ENCODE measurements at regions not wholly inside any gene's neighbourhood (a gene's known extent, or its start where the extent isn't known, plus 50 kb on each side); places are given as distances from the start of the nearest gene placed in this dataset.

GRCh38 chr5:173522518-173522917 is 93.9 kb downstream of the BOD1 start:
- Histone ChIP-seq H4K20me1 (ENCODE audit: insufficient read depth, low read length) (no peaks in the 10 kb centered on the region), H3K9ac (ENCODE audit: low read length) (no peak overlapping the region), H3K4me3 (ENCODE audit: low read length) (no peak overlapping the region), H3K27me3 (ENCODE audit: low read depth, low read length) (peaks cover 56% of the 10 kb centered on the region), H3K9me3 (ENCODE audit: insufficient read depth, low read length) (no peaks in the 10 kb centered on the region), H3K4me1 (ENCODE audit: low read length) (no peaks in the 10 kb centered on the region), H3K27ac (ENCODE audit: low read length) (no peak overlapping the region), H3K36me3 (replicated peaks; ENCODE audit: low read depth, low read length) (no peaks in the 10 kb centered on the region), H2AFZ (ENCODE audit: low read depth, low read length) (no peak overlapping the region), H3K79me2 (ENCODE audit: low read length) (no peaks in the 10 kb centered on the region), H3K4me2 (ENCODE audit: low read length) (no peak overlapping the region)
- TF ChIP-seq EZH2phosphoT487 (IDR thresholded peaks at IDR 0.05; ENCODE audit: low read depth) (no peak), CTCF (IDR thresholded peaks at IDR 0.05; ENCODE audit: low read depth, low read length) (no peak)

- Histone ChIP-seq H3K4me2 (ENCODE audit: low read length) (no peak overlapping the region), H3K27me3 (ENCODE audit: low read depth, low read length) (peaks cover 33% of the 10 kb centered on the region), H3K9me3 (ENCODE audit: insufficient read depth, low read length) (no peaks in the 10 kb centered on the region), H3K79me2 (ENCODE audit: low read length) (no peaks in the 10 kb centered on the region), H3K27ac (ENCODE audit: low read length) (no peak overlapping the region), H3K36me3 (replicated peaks; ENCODE audit: low read depth, low read length) (no peaks in the 10 kb centered on the region), H2AFZ (ENCODE audit: low read depth, low read length) (no peak overlapping the region), H3K4me3 (ENCODE audit: low read length) (no peak overlapping the region), H3K9ac (ENCODE audit: low read length) (no peak overlapping the region), H4K20me1 (ENCODE audit: insufficient read depth, low read length) (no peaks in the 10 kb centered on the region), H3K4me1 (ENCODE audit: low read length) (no peaks in the 10 kb centered on the region)
- no peak for TF ChIP-seq EZH2phosphoT487 (IDR thresholded peaks at IDR 0.05; ENCODE audit: low read depth)
- no peak for TF ChIP-seq CTCF (IDR thresholded peaks at IDR 0.05; ENCODE audit: low read depth, low read length)
Observed at GRCh38 chr5:173518856-173519255, 97.6 kb downstream of the BOD1 start.

GRCh38 chr5:173517648-173518047 is 98.8 kb downstream of the BOD1 start:
- Histone ChIP-seq H3K9me3 (ENCODE audit: insufficient read depth, low read length) (no peaks in the 10 kb centered on the region), H3K36me3 (replicated peaks; ENCODE audit: low read depth, low read length) (no peaks in the 10 kb centered on the region), H3K27me3 (ENCODE audit: low read depth, low read length) (peaks cover 33% of the 10 kb centered on the region), H3K79me2 (ENCODE audit: low read length) (no peaks in the 10 kb centered on the region), H2AFZ (ENCODE audit: low read depth, low read length) (no peak overlapping the region), H3K4me2 (ENCODE audit: low read length) (no peak overlapping the region), H3K4me1 (ENCODE audit: low read length) (0 out of 2 replicates have a peak, but pooled peaks cover 4% of the 10 kb centered on the region), H4K20me1 (ENCODE audit: insufficient read depth, low read length) (no peaks in the 10 kb centered on the region), H3K27ac (ENCODE audit: low read length) (no peak overlapping the region), H3K4me3 (ENCODE audit: low read length) (no peak overlapping the region), H3K9ac (ENCODE audit: low read length) (no peak overlapping the region)
- TF ChIP-seq EZH2phosphoT487 (IDR thresholded peaks at IDR 0.05; ENCODE audit: low read depth) (no peak), CTCF (IDR thresholded peaks at IDR 0.05; ENCODE audit: low read depth, low read length) (no peak)

- H3K27ac ChIP-seq (ENCODE audit: low read length) = no peak overlapping the region
- no peak overlapping the region for H2AFZ ChIP-seq (ENCODE audit: low read depth, low read length)
- H3K9ac ChIP-seq (ENCODE audit: low read length) = no peak overlapping the region
- H4K20me1 ChIP-seq (ENCODE audit: insufficient read depth, low read length) = no peaks in the 10 kb centered on the region
- no peaks in the 10 kb centered on the region for H3K36me3 ChIP-seq (replicated peaks; ENCODE audit: low read depth, low read length)
- H3K9me3 ChIP-seq (ENCODE audit: insufficient read depth, low read length) = no peaks in the 10 kb centered on the region
- H3K4me2 ChIP-seq (ENCODE audit: low read length) = no peak overlapping the region
- peaks cover 38% of the 10 kb centered on the region for H3K27me3 ChIP-seq (ENCODE audit: low read depth, low read length)
- H3K4me3 ChIP-seq (ENCODE audit: low read length) = no peak overlapping the region
- 0 out of 2 replicates have a peak, but pooled peaks cover 4% of the 10 kb centered on the region for H3K4me1 ChIP-seq (ENCODE audit: low read length)
- TF ChIP-seq CTCF (IDR thresholded peaks at IDR 0.05; ENCODE audit: low read depth, low read length) = no peak
- no peaks in the 10 kb centered on the region for H3K79me2 ChIP-seq (ENCODE audit: low read length)
Observed at GRCh38 chr5:173515526-173515925, 100.9 kb downstream of the BOD1 start.
